HG02678 (cell line): ENCODE measurements at regions not wholly inside any gene's neighbourhood (a gene's known extent, or its start where the extent isn't known, plus 50 kb on each side); places are given as distances from the start of the nearest gene placed in this dataset.

Experiments used
- ATAC-seq: cut with Tn5 transposase; IDR thresholded peaks from one replicate; pipeline ENCODE4 v1.9.1; 2021; ENCODE audit warnings: mild to moderate bottlenecking, moderate library complexity; ENCODE audit not compliant: unreplicated experiment

DNA sequence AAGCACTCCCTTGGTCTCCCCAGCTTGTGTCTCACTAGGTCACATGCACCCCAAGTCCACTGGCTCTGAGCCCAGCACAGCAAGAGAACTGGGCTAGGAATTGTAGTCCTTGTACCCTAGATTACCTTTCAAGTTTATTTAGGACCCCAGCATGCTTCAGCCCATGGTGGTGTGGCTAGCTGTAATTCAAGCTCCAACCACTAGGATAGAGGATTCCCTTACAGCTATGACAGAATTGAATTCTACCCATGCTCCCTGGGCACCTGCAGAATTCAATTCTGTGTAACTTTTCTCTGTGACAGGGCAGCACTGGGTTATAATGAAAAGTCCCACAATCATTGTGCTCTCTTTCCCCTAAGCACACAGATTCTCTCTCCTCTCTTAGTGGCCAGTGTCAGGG is 253.8 kb upstream of the DMD start:
- ATAC-seq = no peak

- no peak for ATAC-seq
Observed at GRCh38 chrX:33457102-33457501, 245.8 kb upstream of the DMD start.

DNA sequence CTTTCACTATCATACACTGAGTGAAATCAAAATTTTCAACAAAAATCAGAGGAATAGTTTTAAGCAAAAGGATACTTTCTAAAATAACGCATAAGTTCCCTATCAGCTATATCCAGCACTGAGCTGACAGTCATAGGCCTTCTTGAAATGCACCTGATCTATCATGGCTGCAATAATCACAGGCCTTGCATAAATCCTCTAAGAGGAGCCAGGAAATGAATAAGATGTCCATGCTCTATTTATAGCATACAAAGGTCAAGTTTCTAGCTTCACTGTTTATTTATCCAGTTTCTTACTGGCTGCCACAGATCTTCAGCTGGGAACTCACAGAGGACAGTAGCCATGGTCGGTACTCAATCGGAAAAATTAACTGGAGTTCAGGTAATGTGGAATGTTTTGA is 235.9 kb upstream of the DMD start:
- no peak for ATAC-seq

- peak; percentile 63 for ATAC-seq
Observed at GRCh38 chrX:33434256-33435092, 223.1 kb upstream of the DMD start.

DNA sequence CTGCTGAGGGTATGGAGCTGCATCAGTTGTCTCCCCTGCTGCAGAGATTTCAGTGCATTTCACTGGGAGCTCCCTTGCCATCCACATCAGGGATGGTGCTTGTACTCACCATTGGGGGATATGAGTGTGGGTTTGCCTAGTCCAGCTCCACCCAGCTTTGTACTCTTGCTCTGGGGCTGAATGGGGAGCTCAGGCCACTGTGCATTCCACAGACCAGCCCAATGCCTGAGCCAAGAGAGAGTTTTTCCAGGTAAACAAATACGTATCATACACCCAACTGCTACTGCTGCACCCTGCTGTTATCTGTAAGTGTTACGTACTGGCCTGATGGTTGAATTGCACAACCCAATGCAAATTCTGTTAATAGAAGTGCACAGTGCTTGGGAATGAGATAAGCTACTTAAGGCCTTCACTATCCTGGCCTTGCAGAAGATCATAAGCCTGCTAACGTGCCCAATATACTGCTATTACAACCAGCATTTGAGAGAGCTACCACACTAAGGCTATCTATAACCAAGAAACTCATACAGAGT is 205.0 kb upstream of the DMD start:
- no peak for ATAC-seq

GRCh38 chrX:33415459-33415858 is 204.1 kb upstream of the DMD start:
- ATAC-seq = no peak

- no peak for ATAC-seq
Observed at GRCh38 chrX:33385546-33385945, 174.2 kb upstream of the DMD start.

DNA sequence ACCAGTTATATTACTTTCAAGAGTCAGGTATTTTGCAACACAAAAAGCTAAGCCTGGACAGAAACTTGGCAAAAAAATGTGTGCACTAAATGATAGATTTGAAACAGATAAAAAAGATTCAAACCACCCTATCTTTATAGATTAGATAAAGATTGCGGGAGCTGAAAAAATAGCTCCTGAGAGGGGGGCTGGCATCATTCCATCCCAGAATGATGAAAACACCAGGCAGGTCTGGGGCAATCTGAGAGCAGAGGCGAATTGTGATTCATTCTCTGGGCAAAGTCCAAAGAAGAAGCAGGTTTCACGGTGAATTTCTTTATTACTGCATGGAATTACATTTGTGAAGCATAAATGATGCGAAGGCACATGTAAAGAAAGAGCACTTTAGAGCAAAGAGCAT is 168.5 kb upstream of the DMD start:
- no peak for ATAC-seq

GRCh38 chrX:33357606-33358005 is 146.3 kb upstream of the DMD start:
- ATAC-seq = no peak

- no peak for ATAC-seq
Observed at GRCh38 chrX:33339219-33339618, 127.9 kb upstream of the DMD start.

DNA sequence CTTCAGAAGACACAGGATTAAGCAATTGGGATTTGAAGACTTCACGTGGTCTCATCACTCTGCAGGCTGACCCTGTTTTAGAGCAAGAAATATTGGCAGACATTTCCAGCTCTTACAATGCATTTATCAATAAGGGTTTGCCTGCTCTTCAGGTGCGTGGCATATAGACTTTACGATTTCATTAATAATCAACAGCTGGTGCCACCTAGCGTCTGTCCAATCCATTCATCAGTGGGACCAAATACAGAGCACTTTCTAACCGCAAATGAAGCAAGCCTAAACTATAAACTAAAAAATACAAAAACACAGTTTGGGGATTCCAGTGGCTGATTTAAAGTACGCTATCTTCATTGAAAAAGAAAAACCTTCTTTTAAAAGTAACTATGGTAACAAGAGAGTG is 125.4 kb upstream of the DMD start:
- no peak for ATAC-seq

- ATAC-seq = no peak
Observed at GRCh38 chrX:33333271-33333670, 121.9 kb upstream of the DMD start.

- no peak for ATAC-seq
Observed at GRCh38 chrX:33330798-33331197, 119.4 kb upstream of the DMD start.

DNA sequence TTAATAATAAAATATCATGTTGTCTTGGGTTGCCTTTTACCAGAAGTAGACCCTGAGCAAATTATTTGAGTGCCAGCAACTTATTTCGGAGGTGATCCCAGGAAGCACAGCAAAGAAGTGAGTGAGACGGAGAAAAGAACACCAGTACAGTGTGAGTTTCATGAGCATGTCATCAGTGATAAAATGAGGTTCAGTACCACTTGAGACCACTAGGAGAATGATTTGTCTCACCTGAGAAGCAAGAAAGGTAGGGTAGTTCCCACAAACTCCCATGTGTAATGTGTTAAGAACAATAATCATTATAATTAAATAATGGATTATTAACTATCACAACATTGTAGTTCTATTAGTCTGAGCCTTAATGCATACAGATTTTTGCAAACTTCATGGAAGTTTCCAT is 112.8 kb upstream of the DMD start:
- no peak for ATAC-seq

GRCh38 chrX:33307911-33308354 is 96.6 kb upstream of the DMD start:
- no peak for ATAC-seq

DNA sequence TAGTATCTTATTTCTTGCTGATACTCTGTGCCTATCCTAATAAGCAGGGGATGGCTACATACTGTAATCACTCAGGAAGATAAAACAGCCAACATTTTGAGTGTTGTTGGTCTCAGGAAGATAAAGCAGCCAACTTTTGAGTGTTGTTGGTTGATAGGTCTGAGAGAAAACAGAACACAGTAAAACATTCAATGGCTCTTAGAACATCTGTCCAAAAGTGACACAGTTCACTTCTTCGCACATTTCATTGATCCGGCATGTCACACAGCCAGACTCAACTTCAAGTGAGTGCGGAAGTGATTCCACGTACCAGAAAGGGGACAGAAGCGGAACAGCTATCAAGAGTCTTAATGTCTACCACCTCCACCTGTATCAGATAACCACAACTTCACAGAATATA is 87.3 kb upstream of the DMD start:
- no peak for ATAC-seq

DNA sequence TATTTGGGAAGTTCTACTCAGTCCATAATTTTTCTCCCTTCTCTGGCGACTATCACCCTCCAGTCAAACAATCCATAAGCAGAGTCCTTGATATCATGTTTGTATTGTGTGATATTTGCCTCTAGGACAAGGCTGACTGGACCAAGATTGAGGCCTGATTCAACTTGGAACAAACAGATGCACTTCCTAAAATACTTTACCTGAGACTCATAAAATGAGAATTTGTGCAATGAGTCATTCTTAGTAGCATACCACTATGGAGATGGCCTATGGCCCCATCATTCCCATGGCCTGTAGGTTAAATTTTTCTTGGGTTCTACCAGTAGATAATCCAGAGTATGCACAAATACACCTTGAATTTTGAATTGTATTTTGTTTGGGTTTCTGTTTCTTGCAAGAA is 74.2 kb upstream of the DMD start:
- ATAC-seq = no peak

DNA sequence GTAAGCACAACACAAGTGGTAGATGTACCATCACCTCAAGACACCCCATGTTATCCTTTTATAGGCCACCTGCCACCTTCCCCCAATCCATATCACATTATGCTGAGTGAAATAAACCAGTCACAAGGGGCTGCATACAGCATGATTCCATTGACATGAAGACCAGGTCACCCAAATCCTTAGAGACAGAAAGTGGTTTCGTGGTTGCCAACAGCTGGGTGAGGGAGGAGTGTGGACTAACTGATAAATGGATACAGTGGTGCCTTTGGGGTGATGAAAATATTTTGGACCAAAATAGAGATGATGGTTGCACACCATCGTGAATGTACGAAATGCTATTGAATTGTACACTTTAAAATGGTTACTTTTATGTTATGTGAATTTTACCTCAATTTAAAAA is 65.7 kb upstream of the DMD start:
- ATAC-seq = no peak

- no peak for ATAC-seq
Observed at GRCh38 chrX:33273535-33273934, 62.2 kb upstream of the DMD start.

- ATAC-seq = no peak
Observed at GRCh38 chrX:33272986-33273385, 61.6 kb upstream of the DMD start.
